SU-DHL-6 (cell line): ENCODE measurements at regions not wholly inside any gene's neighbourhood (a gene's known extent, or its start where the extent isn't known, plus 50 kb on each side); places are given as distances from the start of the nearest gene placed in this dataset.
"Not testable (repeated sequence)": the region's sequence is repeated elsewhere in the genome, so short reads cannot be mapped to it uniquely, and the experiment has no call there.

Experiments used
- CTCF ChIP-seq: fragments of 200-600 bp; sonication (generic); IDR thresholded peaks from one replicate; pipeline ENCODE4 v1.5.1; 2017; ENCODE audit warnings: antibody characterized with exemption, mild to moderate bottlenecking, low read length, moderate library complexity; ENCODE audit not compliant: insufficient read depth, poor library complexity, severe bottlenecking
- EZH2phosphoT487 ChIP-seq: fragments of 200-600 bp; sonication (generic), shearing (Covaris generic); conservative IDR thresholded peaks from 2 replicates; pipeline ENCODE4 v1.6.1; 2018; ENCODE audit warnings: mild to moderate bottlenecking, antibody characterized with exemption, low read length, moderate library complexity, mixed read lengths

- not testable (repeated sequence) for TF ChIP-seq CTCF, EZH2phosphoT487
Observed at GRCh38 chr16:21508661-21509436, 90.5 kb upstream of the METTL9 start.
